HepG2 (cell line): ENCODE measurements at regions not wholly inside any gene's neighbourhood (a gene's known extent, or its start where the extent isn't known, plus 50 kb on each side); places are given as distances from the start of the nearest gene placed in this dataset.

ENCODE experiments used
- ATAC-seq: fragments of 200-7000 bp; cut with Tn5 transposase; 3 replicates; pipeline ENCODE4 v1.9.1; 2020; ENCODE audit warnings: mild to moderate bottlenecking, moderate library complexity
- BruUV-seq: library from RNA; stranded (reverse); fragments of 400-500 nt; replicated peaks from 2 replicates; lab custom pipeline; 2021; lab: Mats Ljungman, UMichigan
- CTCF ChIA-PET: fragments of 300-600 bp; formaldehyde crosslinking; extraction: SDS; loops from one replicate; lab custom pipeline; 2021; ENCODE audit warnings: low total read pairs, inconsistent platforms, low intra/inter-chr PET ratio; lab: Yijun Ruan, JAX
- POLR2A ChIA-PET: fragments of 350-600 bp; sonication (Branson Sonifier 250); formaldehyde crosslinking; loops from one replicate; lab custom pipeline; 2020; ENCODE audit warnings: antibody characterized with exemption, inconsistent platforms; lab: Yijun Ruan, JAX
- DNase-seq: peaks from one replicate; pipeline ENCODE4 v3.0.0-alpha.2; 2015; ENCODE audit warnings: low spot score
- FAIRE-seq: peaks from 3 replicates; lab custom pipeline; 2011; peaks lifted over from hg19 to GRCh38; lab: Jason Lieb, UNC
- H2AFZ ChIP-seq: one replicate; pipeline ENCODE4 v1.6.1; 2011; ENCODE audit warnings: low read length, inconsistent platforms
- H3K27ac ChIP-seq: fragments of 300-600 bp; 3 replicates; pipeline ENCODE4 v1.8.0; 2011; ENCODE audit warnings: mixed run types, mild to moderate bottlenecking, mixed read lengths, low read length, inconsistent platforms; ENCODE audit not compliant: insufficient read depth; ENCODE audit errors: extremely low read length
- H3K27me3 ChIP-seq, 2 experiments: fragments of 200-600 bp in 1 of 2; 2 replicates in 1 of 2; 3 replicates in 1 of 2; pipeline versions ENCODE4 v1.6.0 to v1.8.0; 2011; ENCODE audit warnings: low read length in 2 of 2, mild to moderate bottlenecking in 2 of 2, moderate library complexity in 2 of 2, inconsistent platforms in 1 of 2; ENCODE audit not compliant: insufficient read depth in 2 of 2, control insufficient read depth in 1 of 2
- H3K36me3 ChIP-seq, 2 experiments: fragments of 200-600 bp in 1 of 2; replicated peaks in 1 of 2; 2 replicates in 1 of 2; 3 replicates in 1 of 2; pipeline versions ENCODE4 v1.5.1 to v1.8.0; 2011; ENCODE audit warnings: low read length in 2 of 2, inconsistent platforms in 1 of 2; ENCODE audit not compliant: insufficient read depth in 2 of 2, control insufficient read depth in 1 of 2
- H3K4me1 ChIP-seq: 2 replicates; pipeline ENCODE4 v1.5.1; 2012; ENCODE audit warnings: low read length, inconsistent platforms; ENCODE audit not compliant: insufficient read depth
- H3K4me2 ChIP-seq: 2 replicates; pipeline ENCODE4 v1.6.0; 2011; ENCODE audit warnings: low read depth, low read length, inconsistent platforms
- H3K4me3 ChIP-seq, 3 experiments: fragments of 200-600 bp in 1 of 3; sonication (generic), shearing (Covaris generic) in 1 of 3; replicated peaks in 1 of 3; 2 replicates each; pipeline ENCODE4 v1.5.1; 2011 to 2016; ENCODE audit warnings: low read length in 3 of 3, inconsistent platforms in 2 of 3, low read depth in 2 of 3, mild to moderate bottlenecking in 2 of 3, control low read depth in 1 of 3, mixed read lengths in 1 of 3; ENCODE audit not compliant: insufficient read depth in 1 of 3
- H3K79me2 ChIP-seq: one replicate; pipeline ENCODE4 v1.6.1; 2011; ENCODE audit warnings: low read length, inconsistent platforms; ENCODE audit not compliant: insufficient read depth
- H3K9ac ChIP-seq: 2 replicates; pipeline ENCODE4 v1.6.0; 2011; ENCODE audit warnings: mild to moderate bottlenecking, low read depth, low read length, inconsistent platforms; ENCODE audit not compliant: insufficient read depth
- H3K9me3 ChIP-seq: 2 replicates; pipeline ENCODE4 v1.5.1; 2012; ENCODE audit warnings: mild to moderate bottlenecking, low read length
- H4K20me1 ChIP-seq: 2 replicates; pipeline ENCODE4 v1.6.0; 2011; ENCODE audit warnings: inconsistent platforms, mild to moderate bottlenecking, low read length, moderate library complexity; ENCODE audit not compliant: insufficient read depth
- ELF1 ChIP-seq: sonication (generic); formaldehyde crosslinking; IDR thresholded peaks from 2 replicates; pipeline ENCODE4 v1.4.0; 2020; ENCODE audit warnings: missing genetic modification reagents
- ELF3 ChIP-seq: IDR thresholded peaks from 2 replicates; pipeline ENCODE4 v1.6.1; 2016; ENCODE audit warnings: missing genetic modification reagents, missing compliant biosample characterization
- MAFF ChIP-seq: IDR thresholded peaks from 2 replicates; pipeline ENCODE4 v1.6.1; 2011; ENCODE audit warnings: low read depth, low read length, improper control_type of control experiment
- MAFK ChIP-seq, 2 experiments: IDR thresholded peaks in 1 of 2; conservative IDR thresholded peaks in 1 of 2; 2 replicates each; pipeline ENCODE4 v1.6.1; 2011; ENCODE audit warnings: improper control_type of control experiment in 2 of 2, low read length in 2 of 2
- ZNF775 ChIP-seq: sonication (generic); formaldehyde crosslinking; IDR thresholded peaks from 2 replicates; pipeline ENCODE4 v1.4.0; 2020; ENCODE audit warnings: missing genetic modification reagents, mild to moderate bottlenecking, moderate library complexity, borderline replicate concordance
- WGBS: methylation state at CpG from one replicate; pipeline ENCODE4 v1.1.6; 2017; ENCODE audit warnings: low lambda C conversion rate; 5-methylcytosine and 5-hydroxymethylcytosine counted together
- in situ Hi-C: cut with HindIII; loops from 2 replicates; pipeline ENCODE4 v1.10.0; 2017; ENCODE audit warnings: low pct_unique_long_range_greater_than_20kb; ENCODE audit not compliant: extremely low pct_ligation_motif_present
- intact Hi-C: fragments of 100-400 bp; cut with micrococcal nuclease; formaldehyde crosslinking; loops from one replicate; pipeline ENCODE4 v1.10.0; 2022; ENCODE audit not compliant: unreplicated experiment
- TF ChIP-seq, protein P1 (sequence below): sonication (generic); formaldehyde crosslinking; IDR thresholded peaks from 2 replicates; pipeline ENCODE4 v1.5.0; 2020; ENCODE audit warnings: mild to moderate bottlenecking, missing genetic modification reagents, moderate library complexity
- TF ChIP-seq, protein P2 (sequence below): sonication (generic); formaldehyde crosslinking; IDR thresholded peaks from 2 replicates; pipeline ENCODE4 v1.5.1; 2020; ENCODE audit warnings: missing genetic modification reagents, mild to moderate bottlenecking, borderline replicate concordance
- TF ChIP-seq, protein P3 (sequence below): sonication (generic); formaldehyde crosslinking; IDR thresholded peaks from 2 replicates; pipeline ENCODE4 v1.8.1; 2023; ENCODE audit warnings: mild to moderate bottlenecking, missing genetic modification reagents, borderline replicate concordance
- TF ChIP-seq, protein P4 (sequence below): IDR thresholded peaks from 2 replicates; pipeline ENCODE4 v1.4.0; 2020; ENCODE audit warnings: mild to moderate bottlenecking, missing genetic modification reagents

DNA sequence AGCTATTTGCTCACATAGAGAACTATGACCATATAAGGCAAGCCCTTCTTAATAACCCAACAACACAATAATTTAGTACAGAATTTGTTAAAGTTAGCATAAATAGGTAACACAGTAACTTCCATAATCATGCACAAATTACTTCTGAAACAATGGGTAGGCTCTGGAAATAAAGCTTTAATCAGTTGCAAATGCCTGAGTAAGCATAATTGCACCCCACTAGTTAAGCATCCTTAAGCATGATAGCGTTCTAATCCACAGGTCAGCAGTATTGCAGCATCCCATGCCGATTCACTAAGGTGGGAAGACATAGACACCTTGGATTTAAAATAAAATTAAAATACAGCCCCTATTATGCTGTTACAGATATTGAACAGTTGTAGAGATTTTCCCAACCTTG, 161.7 kb downstream of the DHX15 start:
- Histone ChIP-seq H2AFZ (no peak overlapping the region), H3K4me3 (no peak overlapping the region), H3K36me3 (no peaks in the 10 kb centered on the region), H4K20me1 (no peaks in the 10 kb centered on the region), H3K4me2 (no peak overlapping the region), H3K27ac (no peak overlapping the region), H3K4me1 (no peaks in the 10 kb centered on the region), H3K27me3 (no peaks in the 10 kb centered on the region), H3K9me3 (no peaks in the 10 kb centered on the region), H3K79me2 (no peaks in the 10 kb centered on the region), H3K9ac (no peak overlapping the region)
- ChIA-PET CTCF (no interaction called here), POLR2A (no interaction called here)
- DNase-seq = no peak
- WGBS = 6% methylated on average over 2 of the region's 2 CpGs
- in situ Hi-C loops = loop anchor here (25.0 kb wide), 1 partner anchor 735 kb away; no protein-coding TSS in a partner anchor
- TF ChIP-seq MAFK (conservative IDR thresholded peaks at IDR 0.05 in 1 of 2, IDR thresholded peaks at IDR 0.05 in 1 of 2; ENCODE audit: low read length in 2 of 2) (peak; percentile 81 to 86), MAFF (peak; percentile 81), ELF1 (CRISPR knock-in tag) (no peak)
- intact Hi-C loops = no loop called here
- FAIRE-seq = no peak
- ATAC-seq = no peak
- no TSS peak for BruUV-seq

DNA sequence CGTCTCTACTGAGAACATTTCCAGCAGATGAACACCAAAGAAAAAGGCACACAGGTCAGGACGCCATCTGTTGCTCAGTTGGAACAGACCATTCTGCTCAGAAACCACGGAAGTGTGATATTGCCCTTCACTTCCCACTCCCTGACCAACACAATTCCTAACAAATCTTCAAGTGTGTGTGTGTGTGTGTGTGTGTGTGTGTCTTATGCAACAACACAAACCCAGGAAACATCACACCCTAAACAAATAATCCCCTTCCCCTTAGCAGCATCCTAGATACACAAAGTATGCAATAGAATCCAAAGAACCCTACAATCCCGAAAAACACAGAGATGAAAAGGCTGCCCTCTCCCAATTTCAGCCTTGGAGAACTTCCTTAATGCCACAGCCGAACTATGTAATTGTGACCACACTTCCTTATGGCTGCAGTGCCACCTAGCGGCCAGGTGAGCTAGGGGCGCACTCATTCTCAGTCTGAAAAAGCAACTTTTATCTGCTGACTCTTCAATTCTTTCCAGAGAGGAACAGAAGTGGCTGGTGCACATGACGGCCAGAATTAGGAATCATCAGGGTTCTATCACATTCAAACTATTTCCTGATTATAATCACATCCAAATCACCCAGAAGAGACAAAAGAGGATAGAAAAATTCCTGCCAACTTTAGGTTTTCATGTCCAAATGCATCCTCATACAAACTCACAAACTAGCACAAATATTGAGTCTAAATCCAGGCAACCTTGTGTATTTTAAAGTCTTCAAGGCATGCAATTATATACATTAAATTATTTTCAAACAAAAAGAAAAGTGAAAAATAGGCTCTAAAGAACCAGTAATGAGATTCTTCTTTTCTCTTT, 164.9 kb downstream of the DHX15 start:
- Histone ChIP-seq H3K9ac (no peak overlapping the region), H3K27ac (no peak overlapping the region), H3K9me3 (no peaks in the 10 kb centered on the region), H3K36me3 (no peaks in the 10 kb centered on the region), H3K4me3 (no peak overlapping the region), H3K4me1 (no peaks in the 10 kb centered on the region), H3K27me3 (no peaks in the 10 kb centered on the region), H3K4me2 (no peak overlapping the region), H2AFZ (no peak overlapping the region), H3K79me2 (no peaks in the 10 kb centered on the region), H4K20me1 (no peaks in the 10 kb centered on the region)
- peak; percentile 94 for FAIRE-seq
- peak; percentile 92 for ATAC-seq
- ChIA-PET POLR2A (no interaction called here), CTCF (interaction anchor here (1.2 to 1.4 kb wide), 2 partner anchors 738 to 1284 kb away, joined by 5 to 8 read pairs; no protein-coding TSS in a partner anchor)
- intact Hi-C loops (loop anchor here (1.0 to 10.0 kb wide), 5 partner anchors 642 to 1523 kb away; no protein-coding TSS in a partner anchor), in situ Hi-C loops (loop anchor here (25.0 kb wide), 1 partner anchor 732 kb away; no protein-coding TSS in a partner anchor)
- 11% methylated on average over 8 of the region's 8 CpGs for whole genome bisulfite sequencing
- no TSS peak for BruUV-seq
- DNase-seq = peak; percentile 47
- TF ChIP-seq, protein P1, sequence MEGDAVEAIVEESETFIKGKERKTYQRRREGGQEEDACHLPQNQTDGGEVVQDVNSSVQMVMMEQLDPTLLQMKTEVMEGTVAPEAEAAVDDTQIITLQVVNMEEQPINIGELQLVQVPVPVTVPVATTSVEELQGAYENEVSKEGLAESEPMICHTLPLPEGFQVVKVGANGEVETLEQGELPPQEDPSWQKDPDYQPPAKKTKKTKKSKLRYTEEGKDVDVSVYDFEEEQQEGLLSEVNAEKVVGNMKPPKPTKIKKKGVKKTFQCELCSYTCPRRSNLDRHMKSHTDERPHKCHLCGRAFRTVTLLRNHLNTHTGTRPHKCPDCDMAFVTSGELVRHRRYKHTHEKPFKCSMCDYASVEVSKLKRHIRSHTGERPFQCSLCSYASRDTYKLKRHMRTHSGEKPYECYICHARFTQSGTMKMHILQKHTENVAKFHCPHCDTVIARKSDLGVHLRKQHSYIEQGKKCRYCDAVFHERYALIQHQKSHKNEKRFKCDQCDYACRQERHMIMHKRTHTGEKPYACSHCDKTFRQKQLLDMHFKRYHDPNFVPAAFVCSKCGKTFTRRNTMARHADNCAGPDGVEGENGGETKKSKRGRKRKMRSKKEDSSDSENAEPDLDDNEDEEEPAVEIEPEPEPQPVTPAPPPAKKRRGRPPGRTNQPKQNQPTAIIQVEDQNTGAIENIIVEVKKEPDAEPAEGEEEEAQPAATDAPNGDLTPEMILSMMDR (CRISPR knock-in tag) = peak; percentile 91
- TF ChIP-seq ZNF775 (no peak), MAFK (conservative IDR thresholded peaks at IDR 0.05 in 1 of 2, IDR thresholded peaks at IDR 0.05 in 1 of 2; ENCODE audit: low read length in 2 of 2) (peak; percentile 98 to 99), ELF3 (CRISPR knock-in tag) (peak; percentile 60; the same call in 1 of the 2 replicates)
- TF ChIP-seq, protein P2, sequence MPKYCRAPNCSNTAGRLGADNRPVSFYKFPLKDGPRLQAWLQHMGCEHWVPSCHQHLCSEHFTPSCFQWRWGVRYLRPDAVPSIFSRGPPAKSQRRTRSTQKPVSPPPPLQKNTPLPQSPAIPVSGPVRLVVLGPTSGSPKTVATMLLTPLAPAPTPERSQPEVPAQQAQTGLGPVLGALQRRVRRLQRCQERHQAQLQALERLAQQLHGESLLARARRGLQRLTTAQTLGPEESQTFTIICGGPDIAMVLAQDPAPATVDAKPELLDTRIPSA (CRISPR knock-in tag) = no peak
- TF ChIP-seq, protein P3, sequence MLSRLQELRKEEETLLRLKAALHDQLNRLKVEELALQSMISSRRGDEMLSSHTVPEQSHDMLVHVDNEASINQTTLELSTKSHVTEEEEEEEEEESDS (CRISPR knock-in tag) = no peak
- TF ChIP-seq, protein P4, sequence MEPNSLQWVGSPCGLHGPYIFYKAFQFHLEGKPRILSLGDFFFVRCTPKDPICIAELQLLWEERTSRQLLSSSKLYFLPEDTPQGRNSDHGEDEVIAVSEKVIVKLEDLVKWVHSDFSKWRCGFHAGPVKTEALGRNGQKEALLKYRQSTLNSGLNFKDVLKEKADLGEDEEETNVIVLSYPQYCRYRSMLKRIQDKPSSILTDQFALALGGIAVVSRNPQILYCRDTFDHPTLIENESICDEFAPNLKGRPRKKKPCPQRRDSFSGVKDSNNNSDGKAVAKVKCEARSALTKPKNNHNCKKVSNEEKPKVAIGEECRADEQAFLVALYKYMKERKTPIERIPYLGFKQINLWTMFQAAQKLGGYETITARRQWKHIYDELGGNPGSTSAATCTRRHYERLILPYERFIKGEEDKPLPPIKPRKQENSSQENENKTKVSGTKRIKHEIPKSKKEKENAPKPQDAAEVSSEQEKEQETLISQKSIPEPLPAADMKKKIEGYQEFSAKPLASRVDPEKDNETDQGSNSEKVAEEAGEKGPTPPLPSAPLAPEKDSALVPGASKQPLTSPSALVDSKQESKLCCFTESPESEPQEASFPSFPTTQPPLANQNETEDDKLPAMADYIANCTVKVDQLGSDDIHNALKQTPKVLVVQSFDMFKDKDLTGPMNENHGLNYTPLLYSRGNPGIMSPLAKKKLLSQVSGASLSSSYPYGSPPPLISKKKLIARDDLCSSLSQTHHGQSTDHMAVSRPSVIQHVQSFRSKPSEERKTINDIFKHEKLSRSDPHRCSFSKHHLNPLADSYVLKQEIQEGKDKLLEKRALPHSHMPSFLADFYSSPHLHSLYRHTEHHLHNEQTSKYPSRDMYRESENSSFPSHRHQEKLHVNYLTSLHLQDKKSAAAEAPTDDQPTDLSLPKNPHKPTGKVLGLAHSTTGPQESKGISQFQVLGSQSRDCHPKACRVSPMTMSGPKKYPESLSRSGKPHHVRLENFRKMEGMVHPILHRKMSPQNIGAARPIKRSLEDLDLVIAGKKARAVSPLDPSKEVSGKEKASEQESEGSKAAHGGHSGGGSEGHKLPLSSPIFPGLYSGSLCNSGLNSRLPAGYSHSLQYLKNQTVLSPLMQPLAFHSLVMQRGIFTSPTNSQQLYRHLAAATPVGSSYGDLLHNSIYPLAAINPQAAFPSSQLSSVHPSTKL = 0 out of 2 replicates have a peak, but pooled peaks have one; percentile 18
